ENCODE measurements at regions not wholly inside any gene's neighbourhood (a gene's known extent, or its start where the extent isn't known, plus 50 kb on each side); places are given as distances from the start of the nearest gene placed in this dataset.

GRCh38 chr7:25481891-25482290 is 253.6 kb upstream of the NPVF start:
- TF ChIP-seq CTCF (IDR thresholded peaks at IDR 0.05) = no peak
- no peak for TF ChIP-seq POLR2A (IDR thresholded peaks at IDR 0.05)
